GM21381 (cell line): ENCODE measurements at regions not wholly inside any gene's neighbourhood (a gene's known extent, or its start where the extent isn't known, plus 50 kb on each side); places are given as distances from the start of the nearest gene placed in this dataset.
A peak's percentile ranks its signal among the peaks of the same experiment; 100 is the strongest.
"Not testable (repeated sequence)": the region's sequence is repeated elsewhere in the genome, so short reads cannot be mapped to it uniquely, and the experiment has no call there.

ENCODE experiments used
- ATAC-seq: cut with Tn5 transposase; IDR thresholded peaks from one replicate; pipeline ENCODE4 v1.9.1; 2021; ENCODE audit warnings: mild to moderate bottlenecking, moderate library complexity; ENCODE audit not compliant: unreplicated experiment

GRCh38 chr10:28354511-28354910 is 51.6 kb upstream of the MPP7 start:
- ATAC-seq = no peak

DNA sequence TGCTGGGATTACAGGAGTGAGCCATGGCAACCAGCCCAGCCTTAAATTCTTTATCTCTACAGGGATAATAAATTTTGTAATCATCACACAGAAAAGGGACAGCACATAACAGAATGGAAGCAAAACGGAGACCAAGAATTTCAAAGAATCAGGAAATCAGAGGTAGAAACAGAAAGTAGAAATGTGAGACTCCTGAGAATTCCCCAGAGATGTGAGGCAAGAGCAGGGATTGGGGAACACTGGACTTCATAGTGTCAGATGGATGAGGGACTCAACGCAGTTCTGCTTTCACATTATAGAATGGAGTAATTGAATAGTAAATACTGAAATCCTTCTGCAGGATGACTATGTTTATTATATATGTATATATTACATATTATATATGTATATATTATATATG is 52.5 kb upstream of the MPP7 start:
- ATAC-seq = no peak

DNA sequence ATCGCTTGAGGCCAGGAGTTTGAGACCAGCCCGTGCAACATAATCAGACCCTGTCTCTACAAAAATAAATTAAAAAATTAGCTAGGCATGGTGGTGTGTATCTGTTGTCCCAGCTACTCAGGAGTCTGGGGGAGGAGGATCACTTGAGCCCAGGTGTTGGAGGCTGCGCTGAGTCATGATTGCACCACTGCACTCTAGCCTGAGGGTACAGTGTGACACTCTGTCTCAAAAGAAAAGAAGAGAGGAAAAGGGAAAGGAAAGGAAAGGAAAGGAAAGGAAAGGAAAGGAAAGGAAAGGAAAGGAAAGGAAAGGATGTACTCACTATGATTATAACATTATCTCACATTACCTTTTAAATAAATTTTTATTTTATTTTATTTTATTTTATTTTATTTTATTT is 56.5 kb upstream of the MPP7 start:
- ATAC-seq = no peak

- no peak for ATAC-seq
These were observed 57.3 kb upstream of the MPP7 start for GRCh38 chr10:28360175-28360574.

- ATAC-seq = no peak
These were observed 60.5 kb upstream of the MPP7 start for GRCh38 chr10:28363376-28363775.

DNA sequence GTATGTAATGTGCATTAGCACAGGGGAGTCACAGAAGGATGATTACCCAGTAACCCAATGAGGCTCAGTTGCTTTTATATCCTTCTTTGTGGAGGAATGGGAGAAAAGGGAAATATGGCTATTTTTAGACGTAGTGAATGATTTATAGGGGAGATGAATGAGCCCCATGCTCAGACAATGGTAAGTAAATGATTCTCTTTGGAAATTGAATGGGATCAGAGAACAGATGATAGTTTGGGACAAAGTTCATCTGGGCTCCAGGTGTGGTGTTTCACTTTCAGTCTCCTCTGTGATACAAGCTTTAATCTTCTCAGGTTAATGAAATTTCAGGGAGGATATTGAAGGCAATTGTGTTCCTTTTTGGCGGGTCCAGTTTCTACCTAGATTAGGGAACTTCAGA is 63.0 kb upstream of the MPP7 start:
- ATAC-seq = no peak

DNA sequence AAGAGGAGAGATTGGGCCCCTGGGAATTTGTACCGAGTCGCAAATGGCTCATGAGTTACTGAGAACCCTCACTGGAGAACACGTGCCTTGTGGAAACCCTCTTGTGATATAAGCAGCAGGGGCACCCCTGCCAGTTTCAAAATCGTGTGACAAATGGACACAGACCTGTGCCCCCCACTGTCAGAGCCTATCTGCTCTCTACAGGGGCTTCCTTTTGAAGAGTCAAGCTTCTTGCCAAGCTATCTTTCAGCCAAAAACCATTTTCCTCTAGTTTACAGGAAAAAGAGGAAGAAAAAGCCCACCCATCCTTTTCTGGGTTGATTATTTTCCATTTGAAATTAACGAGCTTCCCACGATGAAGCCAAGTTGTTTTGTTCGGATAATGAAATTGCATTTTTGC is 64.1 kb upstream of the MPP7 start:
- ATAC-seq = no peak

DNA sequence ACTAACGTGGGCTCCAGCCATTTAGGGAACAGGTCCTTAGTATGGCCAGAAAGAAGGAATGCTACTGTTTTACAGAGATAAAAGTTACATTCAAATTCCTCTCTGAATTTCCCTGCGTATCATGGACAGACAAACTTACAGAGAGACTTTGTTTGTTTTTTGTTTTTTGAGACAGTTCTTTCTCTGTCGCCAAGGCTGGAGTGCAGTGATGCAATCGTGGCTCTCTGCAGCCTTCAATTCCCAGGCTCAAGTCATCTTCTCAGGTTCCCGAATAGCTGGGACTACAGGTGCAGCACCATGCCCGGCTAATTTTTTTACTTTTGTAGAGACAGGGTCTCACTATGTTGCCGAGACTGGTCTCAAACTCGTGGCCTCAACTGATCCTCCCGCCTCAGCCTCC is 64.5 kb upstream of the MPP7 start:
- no peak for ATAC-seq

GRCh38 chr10:28367929-28368484 is 65.1 kb upstream of the MPP7 start:
- ATAC-seq = peak; percentile 97

DNA sequence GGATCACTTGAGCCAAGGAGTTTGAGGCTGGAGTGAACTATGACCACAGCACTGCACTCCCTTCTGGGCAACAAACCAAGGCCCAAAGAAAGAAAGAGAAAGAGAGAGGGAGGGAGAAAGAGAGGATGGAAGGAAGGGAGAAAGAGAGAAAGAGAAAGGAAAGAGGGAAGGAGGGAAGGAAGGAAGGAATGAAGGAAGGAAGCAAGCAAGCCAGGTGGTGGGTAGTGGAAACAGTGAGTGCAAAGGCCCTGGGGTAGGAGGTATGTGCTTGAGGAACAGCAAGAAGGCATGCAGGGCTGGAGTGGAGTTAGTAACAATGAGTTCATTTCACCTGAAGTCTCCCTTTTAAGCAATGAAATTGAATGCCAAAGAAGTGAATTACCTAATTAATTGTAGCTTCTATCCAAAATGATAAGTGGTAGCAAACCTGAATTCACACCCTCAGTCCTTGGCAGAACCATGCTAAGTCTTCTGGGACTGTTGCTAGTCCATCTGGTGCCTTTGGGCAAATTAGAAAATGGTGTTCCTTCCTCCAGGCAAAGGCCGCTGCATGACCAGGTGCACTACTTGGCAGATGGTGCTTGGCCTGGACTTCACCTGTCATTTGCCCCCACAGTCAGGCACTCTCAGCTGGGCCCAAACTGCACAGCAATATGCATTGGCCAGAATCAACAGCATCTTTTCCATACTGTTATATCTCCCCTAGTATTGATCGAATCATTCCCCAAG is 67.4 kb upstream of the MPP7 start:
- ATAC-seq = no peak

- not testable (repeated sequence) for ATAC-seq
These were observed 68.8 kb upstream of the MPP7 start for GRCh38 chr10:28371638-28372037.

DNA sequence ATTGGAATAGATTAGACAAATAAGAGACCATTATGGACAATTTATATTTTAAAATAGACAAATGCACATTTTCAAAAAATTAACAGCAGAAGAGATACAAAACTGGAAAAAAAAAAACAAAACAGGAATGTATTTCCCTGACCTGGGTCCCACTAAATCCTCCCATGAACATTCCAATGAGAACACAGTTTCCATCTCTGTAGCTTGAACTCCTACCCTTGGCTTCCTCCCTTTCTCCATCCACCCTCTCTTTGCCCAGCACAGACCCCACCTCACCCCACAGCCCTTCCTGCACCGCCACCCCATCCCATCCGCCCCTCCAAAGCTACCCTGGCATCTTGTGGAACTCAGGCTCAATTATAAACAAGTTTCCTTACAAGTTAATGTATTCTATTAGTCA is 71.2 kb upstream of the MPP7 start:
- ATAC-seq = no peak

DNA sequence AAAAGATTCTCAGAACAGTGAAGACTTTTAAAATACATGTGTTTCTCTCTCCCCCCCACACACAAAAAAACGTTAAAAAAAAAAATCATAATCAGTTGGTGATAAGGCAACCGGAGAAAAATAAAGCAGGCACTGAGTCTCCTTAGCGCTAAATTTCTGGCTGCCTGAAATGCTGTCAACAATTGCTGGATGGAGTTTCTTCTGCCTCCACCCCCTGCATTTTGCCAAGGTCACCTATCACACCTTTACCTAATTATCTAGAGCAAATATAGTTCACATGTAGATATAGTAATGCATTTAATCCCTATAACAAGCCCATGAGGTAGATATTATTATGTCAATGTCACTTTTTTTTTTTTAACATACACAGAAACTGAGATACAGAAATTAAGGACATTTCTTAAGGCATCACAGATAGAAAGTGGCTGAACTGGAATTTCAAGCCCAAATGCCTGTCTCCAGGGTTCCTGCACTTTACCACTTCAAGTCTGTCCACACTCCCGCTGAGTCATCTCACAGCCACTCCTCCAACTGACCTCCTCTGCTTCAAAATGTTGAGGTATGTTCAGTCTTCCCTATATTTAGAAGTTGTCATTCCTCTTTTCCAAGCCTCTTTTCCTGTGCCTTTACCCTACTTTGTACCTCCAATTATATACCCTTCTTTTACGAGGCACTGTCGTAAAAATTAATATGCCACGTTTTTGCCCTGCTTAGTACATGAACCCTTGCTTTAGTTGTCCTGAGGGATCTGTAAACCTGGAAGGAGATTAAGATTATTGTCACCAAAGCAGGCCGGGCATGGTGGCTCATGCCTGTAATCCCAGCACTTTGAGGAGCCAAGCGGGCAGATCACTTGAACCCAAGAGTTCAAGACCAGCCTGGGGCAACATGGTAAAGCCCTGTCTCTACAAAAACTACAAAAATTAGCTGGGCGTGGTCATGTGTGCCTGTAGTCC is 72.8 kb upstream of the MPP7 start:
- ATAC-seq = no peak

- ATAC-seq = no peak
These were observed 76.2 kb upstream of the MPP7 start for GRCh38 chr10:28378986-28379585.

DNA sequence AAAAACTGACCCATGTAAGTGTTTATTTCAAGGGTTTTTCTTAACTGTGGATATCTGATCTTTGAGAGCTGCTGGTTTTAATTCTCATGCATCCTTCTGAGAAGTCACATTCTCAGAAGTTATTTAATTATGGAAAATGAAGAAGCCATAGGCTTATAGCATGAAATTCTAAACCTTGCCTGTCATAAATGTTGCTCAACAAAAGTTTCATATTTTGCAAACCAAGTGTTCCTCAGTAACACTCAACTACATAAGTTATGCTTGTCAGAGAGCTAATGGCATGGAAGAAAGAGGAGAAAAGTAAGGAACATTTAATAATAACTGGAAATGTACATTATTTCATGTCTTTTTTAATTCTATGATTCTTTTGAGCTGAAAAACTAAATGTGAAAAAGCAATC is 78.6 kb upstream of the MPP7 start:
- no peak for ATAC-seq

DNA sequence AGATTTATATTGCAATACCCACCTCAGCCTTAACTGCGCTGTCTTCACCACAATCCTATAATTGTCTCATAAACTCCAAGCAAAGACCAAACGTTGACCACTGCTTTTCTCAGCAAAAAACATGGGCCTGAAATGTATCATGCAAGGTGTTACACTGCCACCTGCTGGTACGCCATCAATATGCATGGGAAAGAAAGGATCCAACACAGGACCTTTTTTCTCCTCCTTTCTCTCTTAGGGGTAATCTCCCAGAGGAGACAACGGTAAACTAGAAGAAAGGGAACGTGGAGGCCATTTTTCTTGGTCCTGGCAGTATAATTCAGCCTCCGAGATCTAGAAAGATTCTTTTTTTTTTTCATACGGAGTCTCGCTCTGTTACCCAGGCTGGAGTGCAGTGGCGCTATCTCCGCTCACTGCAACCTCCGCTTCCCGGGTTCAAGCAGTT is 79.1 kb upstream of the MPP7 start:
- peak; percentile 76 for ATAC-seq

DNA sequence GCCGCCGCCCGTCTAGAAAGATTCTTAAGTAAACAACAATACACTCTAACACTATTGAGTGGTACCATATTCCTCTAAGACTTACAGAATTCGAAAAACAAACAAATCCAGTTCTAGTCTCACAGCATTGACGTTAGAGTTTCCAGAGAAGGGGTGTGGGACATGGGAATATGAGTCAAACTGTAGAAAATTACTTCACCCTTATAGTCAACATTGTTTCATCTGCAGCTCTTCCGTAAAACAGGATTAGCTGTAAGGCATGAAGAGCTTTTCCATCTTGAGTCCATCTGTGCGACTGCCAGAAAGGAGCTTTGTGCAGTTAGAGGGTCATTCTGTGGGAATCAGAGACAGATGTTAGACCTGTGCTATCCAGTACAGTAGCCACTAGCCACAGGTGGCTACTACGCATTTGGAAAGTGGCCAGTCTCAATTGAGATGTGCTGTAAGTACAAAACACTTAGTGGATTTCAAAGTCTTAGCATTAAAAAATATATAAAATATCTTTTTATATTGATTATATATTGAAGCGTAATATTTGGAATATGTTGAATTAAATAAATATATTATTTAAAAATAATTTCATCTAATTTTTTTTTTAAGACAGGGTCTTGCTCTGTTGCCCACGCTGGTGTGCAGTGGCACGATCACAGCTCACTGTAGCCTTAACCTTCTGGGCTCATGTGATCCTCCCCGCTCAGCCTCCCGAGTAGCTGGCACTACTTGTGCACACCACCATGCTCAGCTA is 79.8 kb upstream of the MPP7 start:
- no peak for ATAC-seq

- no peak for ATAC-seq
These were observed 81.7 kb upstream of the MPP7 start for GRCh38 chr10:28384557-28384956.

- no peak for ATAC-seq
These were observed 83.1 kb upstream of the MPP7 start for GRCh38 chr10:28385748-28386502.

DNA sequence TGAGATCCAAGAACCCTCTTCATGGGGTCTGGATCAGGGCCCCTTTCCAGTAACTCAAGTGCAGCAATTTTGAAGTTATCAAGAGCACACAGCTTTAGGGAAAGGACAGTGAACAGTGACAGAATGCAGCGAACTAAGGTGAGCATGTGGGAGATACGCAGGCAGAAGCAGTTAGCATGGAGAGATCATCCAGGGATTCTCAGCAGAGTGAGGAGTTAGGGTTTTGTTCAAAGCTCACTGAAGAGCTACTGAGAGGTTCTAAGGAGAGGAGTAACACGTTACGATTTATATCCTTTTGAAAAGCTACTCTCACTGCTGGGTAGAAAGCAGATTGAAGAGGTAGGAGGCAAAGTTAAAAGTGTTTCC is 83.6 kb upstream of the MPP7 start:
- no peak for ATAC-seq
